Transverse colon (tissue), 4 donors: ENCODE measurements at regions not wholly inside any gene's neighbourhood (a gene's known extent, or its start where the extent isn't known, plus 50 kb on each side); places are given as distances from the start of the nearest gene placed in this dataset.

Experiments used
- DNase-seq: peaks from one replicate; pipeline ENCODE4 v3.0.0-alpha.2; 2019
- H3K27ac ChIP-seq, 4 donors: fragments of 200-600 bp; sonication (generic); 2 replicates each; pipeline ENCODE4 v1.5.1; 2016 to 2018; ENCODE audit warnings: inconsistent platforms in 4 of 4
- H3K27me3 ChIP-seq: fragments of 200-600 bp; sonication (generic); 2 replicates; pipeline ENCODE4 v1.5.1; 2017; ENCODE audit warnings: inconsistent platforms
- H3K36me3 ChIP-seq, 4 donors: fragments of 200-600 bp; sonication (generic); 2 replicates each; pipeline ENCODE4 v1.5.1; 2017 to 2019; ENCODE audit warnings: inconsistent platforms in 4 of 4
- H3K4me1 ChIP-seq, 4 donors: fragments of 200-600 bp; sonication (generic); 2 replicates each; pipeline ENCODE4 v1.5.1; 2017 to 2020; ENCODE audit warnings: inconsistent platforms in 4 of 4
- H3K4me3 ChIP-seq, 4 donors: fragments of 200-600 bp; sonication (generic); 1 replicate in 1 of 4; 2 replicates in 3 of 4; pipeline versions ENCODE4 v1.5.1 to v1.6.1; 2017 to 2019; ENCODE audit warnings: inconsistent platforms in 4 of 4
- H3K9me3 ChIP-seq, 2 donors: fragments of 200-600 bp; sonication (generic); 2 replicates each; pipeline ENCODE4 v1.5.1; 2017 to 2019; ENCODE audit warnings: inconsistent platforms in 2 of 2
- EP300 ChIP-seq: sonication (generic); formaldehyde crosslinking; IDR thresholded peaks from one replicate; pipeline ENCODE4 v1.6.1; 2017; ENCODE audit warnings: antibody characterized with exemption, low read depth
- POLR2A ChIP-seq: fragments of 450-650 bp; IDR thresholded peaks from one replicate; pipeline ENCODE4 v1.6.1; 2016; ENCODE audit warnings: antibody characterized with exemption, mild to moderate bottlenecking, moderate library complexity
- POLR2AphosphoS5 ChIP-seq, 3 donors: sonication (generic); formaldehyde crosslinking; IDR thresholded peaks; one replicate each; pipeline ENCODE4 v1.6.1; 2016; ENCODE audit warnings: antibody characterized with exemption in 3 of 3
- WGBS, 2 donors: methylation state at CpG; one replicate each; pipeline ENCODE4 v1.1.5; 2018; ENCODE audit warnings: low coverage in 1 of 2; 5-methylcytosine and 5-hydroxymethylcytosine counted together
- in situ Hi-C, 4 donors: fragments of 200-750 bp; cut with MboI; loops; one replicate each; pipeline versions ENCODE4 v1.15.0 to v1.15.1; 2017; ENCODE audit warnings: low sequenced_read_pairs in 3 of 4, low pct_ligation_motif_present in 1 of 4, low pct_unique_long_range_greater_than_20kb in 1 of 4
- intact Hi-C: fragments of 100-400 bp; cut with DNase I; formaldehyde crosslinking; loops from one replicate; pipeline ENCODE4 v1.15.1; 2023; ENCODE audit warnings: low total_unique reads
- TF ChIP-seq, protein P1 (sequence below), 5 experiments: fragments of 200-600 bp in 3 of 5; fragments of 450-650 bp in 2 of 5; sonication (generic) in 3 of 5; IDR thresholded peaks; 1 replicate in 2 of 5; 2 replicates in 3 of 5; pipeline ENCODE4 v1.5.1; 2016 to 2017; ENCODE audit warnings: antibody characterized with exemption in 5 of 5, inconsistent platforms in 3 of 5, mild to moderate bottlenecking in 2 of 5, moderate library complexity in 1 of 5

GRCh38 chr9:86531971-86532640, 177.9 kb upstream of the TUT7 start:
- H3K4me1 ChIP-seq, result no peaks in the 10 kb centered on the region
- no peak overlapping the region for H3K27ac ChIP-seq
- no peaks in the 10 kb centered on the region for H3K36me3 ChIP-seq
- 84 to 90% methylated on average over 3 to 4 of the region's 4 CpGs for WGBS, 2 donors
- H3K9me3 ChIP-seq, result no peaks in the 10 kb centered on the region
- TF ChIP-seq EP300, result no peak
- intact Hi-C loops, result no loop called here
- in situ Hi-C loops, result no loop called here
- H3K4me3 ChIP-seq, result no peak overlapping the region
- no peak for DNase-seq
- H3K27me3 ChIP-seq, result no peaks in the 10 kb centered on the region

- Histone ChIP-seq H3K4me1 (no peaks in the 10 kb centered on the region), H3K36me3 (no peaks in the 10 kb centered on the region), H3K4me3 (no peak overlapping the region), H3K9me3 (no peaks in the 10 kb centered on the region), H3K27me3 (no peaks in the 10 kb centered on the region), H3K27ac (no peak overlapping the region)
- in situ Hi-C loops (no loop called here), intact Hi-C loops (no loop called here)
- no peak for TF ChIP-seq POLR2AphosphoS5 (IDR thresholded peaks at IDR 0.05)
- TF ChIP-seq, protein P1, sequence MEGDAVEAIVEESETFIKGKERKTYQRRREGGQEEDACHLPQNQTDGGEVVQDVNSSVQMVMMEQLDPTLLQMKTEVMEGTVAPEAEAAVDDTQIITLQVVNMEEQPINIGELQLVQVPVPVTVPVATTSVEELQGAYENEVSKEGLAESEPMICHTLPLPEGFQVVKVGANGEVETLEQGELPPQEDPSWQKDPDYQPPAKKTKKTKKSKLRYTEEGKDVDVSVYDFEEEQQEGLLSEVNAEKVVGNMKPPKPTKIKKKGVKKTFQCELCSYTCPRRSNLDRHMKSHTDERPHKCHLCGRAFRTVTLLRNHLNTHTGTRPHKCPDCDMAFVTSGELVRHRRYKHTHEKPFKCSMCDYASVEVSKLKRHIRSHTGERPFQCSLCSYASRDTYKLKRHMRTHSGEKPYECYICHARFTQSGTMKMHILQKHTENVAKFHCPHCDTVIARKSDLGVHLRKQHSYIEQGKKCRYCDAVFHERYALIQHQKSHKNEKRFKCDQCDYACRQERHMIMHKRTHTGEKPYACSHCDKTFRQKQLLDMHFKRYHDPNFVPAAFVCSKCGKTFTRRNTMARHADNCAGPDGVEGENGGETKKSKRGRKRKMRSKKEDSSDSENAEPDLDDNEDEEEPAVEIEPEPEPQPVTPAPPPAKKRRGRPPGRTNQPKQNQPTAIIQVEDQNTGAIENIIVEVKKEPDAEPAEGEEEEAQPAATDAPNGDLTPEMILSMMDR (IDR thresholded peaks at IDR 0.05), result no peak
- no peak for TF ChIP-seq POLR2A
- TF ChIP-seq EP300, result no peak
- WGBS, 2 donors, result 77 to 79% methylated on average over 6 of the region's 6 CpGs
- DNase-seq, result no peak
Measured at GRCh38 chr9:86531273-86531970, 177.2 kb upstream of the TUT7 start.

- Histone ChIP-seq H3K27ac (no peak overlapping the region), H3K9me3 (no peaks in the 10 kb centered on the region), H3K36me3 (no peaks in the 10 kb centered on the region), H3K27me3 (no peaks in the 10 kb centered on the region), H3K4me1 (no peaks in the 10 kb centered on the region), H3K4me3 (no peak overlapping the region)
- in situ Hi-C loops (no loop called here), intact Hi-C loops (no loop called here)
- 49 to 56% methylated on average over 4 of the region's 4 CpGs for WGBS, 2 donors
- TF ChIP-seq EP300, result no peak
- no peak for TF ChIP-seq POLR2A
- no peak for TF ChIP-seq POLR2AphosphoS5 (IDR thresholded peaks at IDR 0.05)
- TF ChIP-seq, protein P1 (IDR thresholded peaks at IDR 0.05), result no peak
- DNase-seq, result no peak
Measured at GRCh38 chr9:86529496-86530275, 175.5 kb upstream of the TUT7 start.

GRCh38 chr9:86526021-86526420, 171.8 kb upstream of the TUT7 start:
- Histone ChIP-seq H3K27ac (no peak overlapping the region), H3K4me3 (no peak overlapping the region), H3K4me1 (no peaks in the 10 kb centered on the region), H3K9me3 (no peaks in the 10 kb centered on the region), H3K27me3 (no peaks in the 10 kb centered on the region), H3K36me3 (no peaks in the 10 kb centered on the region)
- WGBS, 2 donors, result 36 to 55% methylated on average over 6 of the region's 6 CpGs
- in situ Hi-C loops, result no loop called here
- intact Hi-C loops, result no loop called here
- no peak for TF ChIP-seq EP300
- TF ChIP-seq POLR2AphosphoS5 (IDR thresholded peaks at IDR 0.05), result no peak
- TF ChIP-seq, protein P1 (IDR thresholded peaks at IDR 0.05), result no peak
- TF ChIP-seq POLR2A, result no peak
- DNase-seq, result no peak
